SU-DHL-6 (cell line): ENCODE measurements at regions not wholly inside any gene's neighbourhood (a gene's known extent, or its start where the extent isn't known, plus 50 kb on each side); places are given as distances from the start of the nearest gene placed in this dataset.

Source experiments
- H2AFZ ChIP-seq: fragments of 200-600 bp; sonication (generic); 2 replicates; pipeline ENCODE4 v1.6.1; 2014; ENCODE audit warnings: low read depth, mild to moderate bottlenecking, moderate library complexity, mixed read lengths, antibody characterized with exemption, low read length; ENCODE audit not compliant: severe bottlenecking
- H3F3A ChIP-seq: fragments of 200-600 bp; shearing (Covaris generic); 2 replicates; pipeline ENCODE4 v1.6.0; 2016; ENCODE audit warnings: antibody characterized with exemption, mild to moderate bottlenecking; ENCODE audit not compliant: insufficient read depth
- H3K27ac ChIP-seq: fragments of 200-600 bp; sonication (generic); 2 replicates; pipeline ENCODE4 v1.5.1; 2016; ENCODE audit warnings: low read depth, mild to moderate bottlenecking, low read length, moderate library complexity, mixed read lengths
- H3K27me3 ChIP-seq: fragments of 200-600 bp; sonication (generic), shearing (Covaris generic); 2 replicates; pipeline ENCODE4 v1.6.0; 2014; ENCODE audit warnings: mild to moderate bottlenecking, low read length
- H3K36me3 ChIP-seq: fragments of 200-600 bp; sonication (generic); 2 replicates; pipeline ENCODE4 v1.6.1; 2014; ENCODE audit warnings: mild to moderate bottlenecking, low read length, mixed read lengths
- H3K4me2 ChIP-seq: fragments of 300-600, 200-600 bp; shearing (Covaris generic), sonication (generic); 2 replicates; pipeline ENCODE4 v1.6.0; 2014; ENCODE audit warnings: low read length, low read depth, mild to moderate bottlenecking; ENCODE audit not compliant: poor library complexity, severe bottlenecking
- H3K4me3 ChIP-seq: fragments of 200-600 bp; sonication (generic); 2 replicates; pipeline ENCODE4 v1.5.1; 2014; ENCODE audit warnings: antibody characterized with exemption, low read length, mild to moderate bottlenecking, mixed read lengths; ENCODE audit not compliant: insufficient read depth, poor library complexity, severe bottlenecking
- H3K79me2 ChIP-seq: fragments of 200-600 bp; sonication (generic); 2 replicates; pipeline ENCODE4 v1.6.1; 2014; ENCODE audit warnings: mild to moderate bottlenecking, low read length, moderate library complexity; ENCODE audit not compliant: insufficient read depth
- H3K9ac ChIP-seq: fragments of 200-600 bp; sonication (generic); 2 replicates; pipeline ENCODE4 v1.7.0; 2014; ENCODE audit warnings: mild to moderate bottlenecking, low read length
- H3K9me2 ChIP-seq: fragments of 200-600 bp; sonication (generic); replicated peaks from 2 replicates; pipeline ENCODE4 v1.6.1; 2014; ENCODE audit warnings: low read length; ENCODE audit not compliant: insufficient read depth
- H3K9me3 ChIP-seq: fragments of 200-600 bp; sonication (generic); 2 replicates; pipeline ENCODE4 v1.6.1; 2014; ENCODE audit warnings: low read length, mixed read lengths; ENCODE audit not compliant: insufficient read depth
- H4K20me1 ChIP-seq: fragments of 200-600 bp; sonication (generic); 2 replicates; pipeline ENCODE4 v1.6.1; 2014; ENCODE audit warnings: low read depth, mild to moderate bottlenecking, antibody characterized with exemption, low read length, moderate library complexity, mixed read lengths
- EZH2phosphoT487 ChIP-seq: fragments of 200-600 bp; sonication (generic), shearing (Covaris generic); conservative IDR thresholded peaks from 2 replicates; pipeline ENCODE4 v1.6.1; 2018; ENCODE audit warnings: mild to moderate bottlenecking, antibody characterized with exemption, low read length, moderate library complexity, mixed read lengths
- TF ChIP-seq, protein P1 (sequence below): fragments of 200-600 bp; sonication (generic); IDR thresholded peaks from one replicate; pipeline ENCODE4 v1.5.1; 2017; ENCODE audit warnings: antibody characterized with exemption, mild to moderate bottlenecking, low read length, moderate library complexity; ENCODE audit not compliant: insufficient read depth, poor library complexity, severe bottlenecking

GRCh38 chr16:77652399-77652798 is 69.9 kb upstream of the NUDT7 start:
- TF ChIP-seq, protein P1, sequence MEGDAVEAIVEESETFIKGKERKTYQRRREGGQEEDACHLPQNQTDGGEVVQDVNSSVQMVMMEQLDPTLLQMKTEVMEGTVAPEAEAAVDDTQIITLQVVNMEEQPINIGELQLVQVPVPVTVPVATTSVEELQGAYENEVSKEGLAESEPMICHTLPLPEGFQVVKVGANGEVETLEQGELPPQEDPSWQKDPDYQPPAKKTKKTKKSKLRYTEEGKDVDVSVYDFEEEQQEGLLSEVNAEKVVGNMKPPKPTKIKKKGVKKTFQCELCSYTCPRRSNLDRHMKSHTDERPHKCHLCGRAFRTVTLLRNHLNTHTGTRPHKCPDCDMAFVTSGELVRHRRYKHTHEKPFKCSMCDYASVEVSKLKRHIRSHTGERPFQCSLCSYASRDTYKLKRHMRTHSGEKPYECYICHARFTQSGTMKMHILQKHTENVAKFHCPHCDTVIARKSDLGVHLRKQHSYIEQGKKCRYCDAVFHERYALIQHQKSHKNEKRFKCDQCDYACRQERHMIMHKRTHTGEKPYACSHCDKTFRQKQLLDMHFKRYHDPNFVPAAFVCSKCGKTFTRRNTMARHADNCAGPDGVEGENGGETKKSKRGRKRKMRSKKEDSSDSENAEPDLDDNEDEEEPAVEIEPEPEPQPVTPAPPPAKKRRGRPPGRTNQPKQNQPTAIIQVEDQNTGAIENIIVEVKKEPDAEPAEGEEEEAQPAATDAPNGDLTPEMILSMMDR = no peak
- TF ChIP-seq EZH2phosphoT487 = no peak
- no peaks in the 10 kb centered on the region for H3K79me2 ChIP-seq
- no peaks in the 10 kb centered on the region for H3K9me3 ChIP-seq
- no peak overlapping the region for H3K27ac ChIP-seq
- H3F3A ChIP-seq = no peaks in the 10 kb centered on the region
- H3K4me3 ChIP-seq = no peak overlapping the region
- no peak overlapping the region for H3K9ac ChIP-seq
- no peaks in the 10 kb centered on the region for H4K20me1 ChIP-seq
- H3K27me3 ChIP-seq = 0 out of 2 replicates have a peak, but pooled peaks cover 2% of the 10 kb centered on the region
- no peaks in the 10 kb centered on the region for H3K36me3 ChIP-seq
- no peak overlapping the region for H3K4me2 ChIP-seq
- no peak overlapping the region for H2AFZ ChIP-seq
- no peaks in the 10 kb centered on the region for H3K9me2 ChIP-seq

DNA sequence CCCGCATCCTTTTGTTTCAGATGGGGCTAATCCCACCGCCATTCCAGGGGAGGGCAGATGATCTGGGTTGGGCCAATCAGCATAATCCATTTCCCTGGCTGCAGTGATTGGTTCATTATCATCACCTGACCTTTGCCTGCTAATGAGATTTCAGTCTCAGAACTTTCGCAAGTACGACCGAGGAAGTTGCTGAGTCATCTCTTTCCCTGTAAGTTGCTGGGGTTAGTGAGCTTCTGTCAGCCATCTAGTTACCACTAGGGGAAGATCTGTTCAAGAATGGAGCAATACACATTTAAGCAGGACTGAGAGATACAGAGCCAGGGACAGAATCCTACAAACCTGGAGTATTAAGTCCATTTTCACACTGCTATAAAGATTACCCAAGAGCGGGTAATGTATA is 65.3 kb upstream of the NUDT7 start:
- no peaks in the 10 kb centered on the region for H3K9me2 ChIP-seq
- no peak overlapping the region for H3K27ac ChIP-seq
- TF ChIP-seq EZH2phosphoT487 = no peak
- TF ChIP-seq, protein P1 = no peak
- no peaks in the 10 kb centered on the region for H3K9me3 ChIP-seq
- no peaks in the 10 kb centered on the region for H3F3A ChIP-seq
- H4K20me1 ChIP-seq = no peaks in the 10 kb centered on the region
- no peak overlapping the region for H3K4me2 ChIP-seq
- H3K27me3 ChIP-seq = no peaks in the 10 kb centered on the region
- no peaks in the 10 kb centered on the region for H3K79me2 ChIP-seq
- no peak overlapping the region for H3K4me3 ChIP-seq
- H3K9ac ChIP-seq = no peak overlapping the region
- no peak overlapping the region for H2AFZ ChIP-seq
- H3K36me3 ChIP-seq = no peaks in the 10 kb centered on the region

DNA sequence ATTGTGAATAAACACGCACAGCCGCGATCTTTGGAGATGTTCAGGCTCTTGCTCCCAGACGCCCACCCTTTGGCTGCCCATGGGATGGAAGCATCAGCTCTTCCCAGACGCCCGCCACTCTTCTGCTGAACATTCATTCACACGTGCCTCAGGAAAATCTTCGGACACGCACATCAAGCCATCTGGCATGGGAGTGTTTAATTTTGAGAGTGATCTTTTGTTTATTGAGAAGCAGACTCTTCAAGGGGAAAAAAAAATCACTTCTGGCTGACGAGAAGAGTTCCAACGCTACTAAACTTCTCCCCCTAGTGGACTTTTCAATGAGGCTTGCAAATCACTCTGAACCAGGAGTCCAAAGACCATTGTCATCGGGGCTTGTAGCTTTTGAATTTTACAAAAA is 62.0 kb upstream of the NUDT7 start:
- H3K79me2 ChIP-seq = no peaks in the 10 kb centered on the region
- TF ChIP-seq, protein P1 = peak; percentile 12
- TF ChIP-seq EZH2phosphoT487 = no peak
- H3K9me3 ChIP-seq = no peaks in the 10 kb centered on the region
- H3K36me3 ChIP-seq = no peaks in the 10 kb centered on the region
- H3K9me2 ChIP-seq = no peaks in the 10 kb centered on the region
- H2AFZ ChIP-seq = no peak overlapping the region
- no peak overlapping the region for H3K4me3 ChIP-seq
- no peaks in the 10 kb centered on the region for H3F3A ChIP-seq
- H3K27ac ChIP-seq = no peak overlapping the region
- H3K27me3 ChIP-seq = no peaks in the 10 kb centered on the region
- H3K9ac ChIP-seq = no peak overlapping the region
- no peak overlapping the region for H3K4me2 ChIP-seq
- no peaks in the 10 kb centered on the region for H4K20me1 ChIP-seq

- no peaks in the 10 kb centered on the region for H3K79me2 ChIP-seq
- TF ChIP-seq, protein P1 = no peak
- TF ChIP-seq EZH2phosphoT487 = no peak
- H3K9ac ChIP-seq = no peak overlapping the region
- no peak overlapping the region for H3K4me2 ChIP-seq
- H2AFZ ChIP-seq = no peak overlapping the region
- no peaks in the 10 kb centered on the region for H3F3A ChIP-seq
- no peaks in the 10 kb centered on the region for H3K9me2 ChIP-seq
- no peaks in the 10 kb centered on the region for H3K27me3 ChIP-seq
- H3K4me3 ChIP-seq = no peak overlapping the region
- no peak overlapping the region for H3K27ac ChIP-seq
- H3K9me3 ChIP-seq = no peaks in the 10 kb centered on the region
- H4K20me1 ChIP-seq = no peaks in the 10 kb centered on the region
- H3K36me3 ChIP-seq = no peaks in the 10 kb centered on the region
These were observed 60.1 kb upstream of the NUDT7 start for GRCh38 chr16:77662246-77662645.
